H9 (cell line): ENCODE measurements at regions not wholly inside any gene's neighbourhood (a gene's known extent, or its start where the extent isn't known, plus 50 kb on each side); places are given as distances from the start of the nearest gene placed in this dataset.
"Not testable (repeated sequence)": the region's sequence is repeated elsewhere in the genome, so short reads cannot be mapped to it uniquely, and the experiment has no call there.

Experiments used
- DNase-seq: peaks from one replicate; pipeline ENCODE4 v3.0.0-alpha.2; 2017
- H2AFZ ChIP-seq: one replicate; pipeline ENCODE4 v1.6.1; 2013; ENCODE audit warnings: mild to moderate bottlenecking, low read length, control low read depth, moderate library complexity
- H2AK5ac ChIP-seq: 2 replicates; pipeline ENCODE4 v1.6.1; 2013; ENCODE audit warnings: low read length, control low read depth, mixed read lengths; ENCODE audit not compliant: insufficient read length
- H2BK120ac ChIP-seq: one replicate; pipeline ENCODE4 v1.6.1; 2013; ENCODE audit warnings: low read depth, mild to moderate bottlenecking, low read length, control low read depth, inconsistent platforms; ENCODE audit not compliant: poor library complexity, severe bottlenecking
- H2BK12ac ChIP-seq: 2 replicates; pipeline ENCODE4 v1.6.1; 2013; ENCODE audit warnings: low read length, control low read depth, mixed read lengths, low read depth; ENCODE audit not compliant: insufficient read length
- H2BK15ac ChIP-seq: 2 replicates; pipeline ENCODE4 v1.6.1; 2013; ENCODE audit warnings: low read depth, low read length, control low read depth
- H2BK20ac ChIP-seq: one replicate; pipeline ENCODE4 v1.6.1; 2013; ENCODE audit warnings: low read depth, mild to moderate bottlenecking, low read length, control low read depth, inconsistent platforms; ENCODE audit not compliant: poor library complexity, severe bottlenecking
- H2BK5ac ChIP-seq: 2 replicates; pipeline ENCODE4 v1.6.1; 2013; ENCODE audit warnings: low read length, control low read depth, mixed read lengths; ENCODE audit not compliant: insufficient read length
- H3K14ac ChIP-seq: 2 replicates; pipeline ENCODE4 v1.6.1; 2013; ENCODE audit warnings: low read length, control low read depth; ENCODE audit not compliant: insufficient read depth
- H3K18ac ChIP-seq: 2 replicates; pipeline ENCODE4 v1.6.1; 2013; ENCODE audit warnings: low read depth, mild to moderate bottlenecking, mixed read lengths, low read length, control low read depth; ENCODE audit not compliant: insufficient read length
- H3K23ac ChIP-seq: 2 replicates; pipeline ENCODE4 v1.6.1; 2013; ENCODE audit warnings: low read length, control low read depth, mixed read lengths, low read depth; ENCODE audit not compliant: insufficient read length
- H3K23me2 ChIP-seq: 2 replicates; pipeline ENCODE4 v1.6.1; 2013; ENCODE audit warnings: low read depth, mild to moderate bottlenecking, mixed read lengths, low read length, control low read depth; ENCODE audit not compliant: insufficient read length, poor library complexity, severe bottlenecking
- H3K27ac ChIP-seq: 2 replicates; pipeline ENCODE4 v1.5.1; 2013; ENCODE audit warnings: low read length, control low read depth, mixed read lengths, low read depth; ENCODE audit not compliant: insufficient read length
- H3K27me3 ChIP-seq: 2 replicates; pipeline ENCODE4 v1.6.1; 2013; ENCODE audit warnings: low read length, control low read depth, inconsistent platforms; ENCODE audit not compliant: insufficient read depth
- H3K4ac ChIP-seq: 2 replicates; pipeline ENCODE4 v1.6.1; 2013; ENCODE audit warnings: low read depth, mild to moderate bottlenecking, control low read depth, inconsistent platforms, low read length, moderate library complexity
- H3K4me1 ChIP-seq: 2 replicates; pipeline ENCODE4 v1.6.1; 2013; ENCODE audit warnings: low read length, control low read depth, inconsistent platforms; ENCODE audit not compliant: insufficient read depth
- H3K4me2 ChIP-seq: 2 replicates; pipeline ENCODE4 v1.6.1; 2013; ENCODE audit warnings: low read length, control low read depth, mixed read lengths; ENCODE audit not compliant: insufficient read length, insufficient read depth
- H3K56ac ChIP-seq: 2 replicates; pipeline ENCODE4 v1.6.1; 2013; ENCODE audit warnings: low read depth, mild to moderate bottlenecking, mixed read lengths, low read length, control low read depth; ENCODE audit not compliant: insufficient read length
- H3K79me1 ChIP-seq: 2 replicates; pipeline ENCODE4 v1.6.1; 2013; ENCODE audit warnings: low read depth, mild to moderate bottlenecking, moderate library complexity, low read length, control low read depth, inconsistent platforms; ENCODE audit not compliant: insufficient read depth, poor library complexity, severe bottlenecking
- H3K79me2 ChIP-seq: 2 replicates; pipeline ENCODE4 v1.6.1; 2013; ENCODE audit warnings: low read length, control low read depth, inconsistent platforms; ENCODE audit not compliant: insufficient read depth
- H3K9ac ChIP-seq: 2 replicates; pipeline ENCODE4 v1.6.1; 2013; ENCODE audit warnings: low read length, control low read depth, mixed read lengths; ENCODE audit not compliant: insufficient read length; ENCODE audit errors: extremely low read depth
- H3K9me3 ChIP-seq: one replicate; pipeline ENCODE4 v1.6.1; 2013; ENCODE audit warnings: low read depth, low read length, inconsistent platforms; ENCODE audit not compliant: control insufficient read depth
- H3T11ph ChIP-seq: one replicate; pipeline ENCODE4 v1.6.1; 2013; ENCODE audit warnings: mild to moderate bottlenecking, low read length, control low read depth, inconsistent platforms
- H4K20me1 ChIP-seq: one replicate; pipeline ENCODE4 v1.6.1; 2013; ENCODE audit not compliant: control insufficient read depth, insufficient read length, insufficient read depth
- H4K5ac ChIP-seq: 2 replicates; pipeline ENCODE4 v1.6.1; 2013; ENCODE audit warnings: low read depth, mild to moderate bottlenecking, mixed read lengths, low read length, control low read depth; ENCODE audit not compliant: insufficient read length
- H4K8ac ChIP-seq: replicated peaks from 2 replicates; pipeline ENCODE4 v1.6.1; 2013; ENCODE audit warnings: low read length, control low read depth, mixed read lengths, low read depth; ENCODE audit not compliant: insufficient read length
- H4K91ac ChIP-seq: 2 replicates; pipeline ENCODE4 v1.6.1; 2013; ENCODE audit warnings: low read depth, mild to moderate bottlenecking, moderate library complexity, mixed read lengths, low read length, control low read depth; ENCODE audit not compliant: insufficient read length
- H3K27ac Mint-ChIP-seq, 3 experiments: 2 replicates in 2 of 3; 3 replicates in 1 of 3; pipeline ENCODE4 v1.8.0; 2020 to 2021; ENCODE audit warnings: mixed read lengths in 3 of 3, mild to moderate bottlenecking in 1 of 3, moderate library complexity in 1 of 3
- H3K27me3 Mint-ChIP-seq: 2 replicates; pipeline ENCODE4 v1.8.0; 2021; ENCODE audit warnings: low read depth, mild to moderate bottlenecking, moderate library complexity, mixed read lengths
- H3K36me3 Mint-ChIP-seq, 3 experiments: 2 replicates in 2 of 3; 3 replicates in 1 of 3; pipeline ENCODE4 v1.8.0; 2020 to 2021; ENCODE audit warnings: low read depth in 3 of 3, mixed read lengths in 3 of 3; ENCODE audit not compliant: insufficient read depth in 1 of 3
- H3K4me1 Mint-ChIP-seq, 2 experiments: 2 replicates each; pipeline ENCODE4 v1.8.0; 2020; ENCODE audit warnings: mixed read lengths in 2 of 2
- H3K4me3 Mint-ChIP-seq, 2 experiments: 2 replicates in 1 of 2; 3 replicates in 1 of 2; pipeline ENCODE4 v1.8.0; 2020 to 2021; ENCODE audit warnings: mild to moderate bottlenecking in 2 of 2, mixed read lengths in 2 of 2, moderate library complexity in 1 of 2
- H3K9me3 Mint-ChIP-seq, 2 experiments: 2 replicates in 1 of 2; 3 replicates in 1 of 2; pipeline ENCODE4 v1.8.0; 2020; ENCODE audit warnings: mild to moderate bottlenecking in 2 of 2, mixed read lengths in 2 of 2, moderate library complexity in 1 of 2
- CTCF ChIP-seq: fragments of 200-600 bp; sonication (generic); conservative IDR thresholded peaks from 3 replicates; pipeline ENCODE4 v1.8.0; 2021; ENCODE audit warnings: antibody characterized with exemption, mild to moderate bottlenecking
- WGBS: extraction: QIAGEN DNeasy Blood & Tissue Kit; methylation state at CpG from one replicate; pipeline ENCODE4 v1.1.7; 2013; ENCODE audit warnings: missing lambda C conversion rate, low lambda C conversion rate, mixed read lengths; ENCODE audit not compliant: insufficient read length; ENCODE audit errors: extremely low coverage; 5-methylcytosine and 5-hydroxymethylcytosine counted together

GRCh38 chr15:62870216-62870615 lies 172.3 kb upstream of the TPM1 start:
- Histone ChIP-seq H3K18ac (no peak overlapping the region), H3K56ac (no peak overlapping the region), H3K27me3 (no peaks in the 10 kb centered on the region), H4K5ac (no peak overlapping the region), H3K14ac (no peak overlapping the region), H3K27ac (no peak overlapping the region), H3K4ac (no peak overlapping the region), H3K79me1 (no peaks in the 10 kb centered on the region), H2BK20ac (no peak overlapping the region), H2AFZ (no peak overlapping the region), H3K9ac (no peak overlapping the region), H3K23ac (no peak overlapping the region), H4K8ac (no peak overlapping the region), H4K20me1 (no peaks in the 10 kb centered on the region), H2AK5ac (no peak overlapping the region), H3K79me2 (no peaks in the 10 kb centered on the region), H2BK12ac (no peak overlapping the region), H3K9me3 (no peaks in the 10 kb centered on the region), H2BK5ac (no peak overlapping the region), H3T11ph (no peak overlapping the region), H2BK120ac (no peak overlapping the region), H3K4me2 (no peak overlapping the region), H4K91ac (no peak overlapping the region), H3K4me1 (peaks cover 2% of the 10 kb centered on the region; the same call in 1 of the 2 replicates), H2BK15ac (no peak overlapping the region), H3K23me2 (no peaks in the 10 kb centered on the region)
- no peak for DNase-seq
- peaks cover 6 to 8% of the 10 kb centered on the region in 2 experiments for H3K9me3 Mint-ChIP-seq
- H3K27me3 Mint-ChIP-seq: no peaks in the 10 kb centered on the region
- no peak overlapping the region for H3K27ac Mint-ChIP-seq
- TF ChIP-seq CTCF: no peak
- H3K4me1 Mint-ChIP-seq: peaks cover 29 to 33% of the 10 kb centered on the region in 2 experiments
- H3K36me3 Mint-ChIP-seq: peaks cover 2 to 10% (median 5%) of the 10 kb centered on the region in 3 experiments; a peak in 4 of 7 replicates
- no peak overlapping the region for H3K4me3 Mint-ChIP-seq
- no CpG with 5 or more reads among the region's 2 CpGs for WGBS

GRCh38 chr15:62870701-62871100 lies 171.8 kb upstream of the TPM1 start:
- H3K4me3 Mint-ChIP-seq, H3K27ac Mint-ChIP-seq, H3K27me3 Mint-ChIP-seq: not testable (repeated sequence)

More at GRCh38 chr15:62870701-62871100, 171.8 kb upstream of the TPM1 start:
- not testable (repeated sequence) for H2AK5ac ChIP-seq, H3K23me2 ChIP-seq, H2BK12ac ChIP-seq, H3K79me2 ChIP-seq, H4K91ac ChIP-seq, DNase-seq, H3K9me3 ChIP-seq, H4K5ac ChIP-seq, H3K36me3 Mint-ChIP-seq, H2BK5ac ChIP-seq, H3K27me3 ChIP-seq, H2BK15ac ChIP-seq, H3T11ph ChIP-seq, H3K56ac ChIP-seq, H3K27ac ChIP-seq, H3K9me3 Mint-ChIP-seq, H4K8ac ChIP-seq, H3K4ac ChIP-seq, H3K23ac ChIP-seq, H3K14ac ChIP-seq, H3K18ac ChIP-seq, H3K79me1 ChIP-seq, H3K9ac ChIP-seq, H2BK20ac ChIP-seq, H3K4me2 ChIP-seq, H2AFZ ChIP-seq, H4K20me1 ChIP-seq, H2BK120ac ChIP-seq, H3K4me1 ChIP-seq
- H3K4me1 Mint-ChIP-seq: peaks cover 34 to 38% of the 10 kb centered on the region in 2 experiments
- no CpG with 5 or more reads among the region's 3 CpGs for WGBS
